Esophagus muscularis mucosa (tissue), 3 donors: ENCODE measurements at regions not wholly inside any gene's neighbourhood (a gene's known extent, or its start where the extent isn't known, plus 50 kb on each side); places are given as distances from the start of the nearest gene placed in this dataset.

Source experiments
- POLR2A ChIP-seq: fragments of 450-650 bp; IDR thresholded peaks from one replicate; pipeline ENCODE4 v1.6.1; 2017; ENCODE audit warnings: antibody characterized with exemption, moderate library complexity, mild to moderate bottlenecking, low read depth
- TF ChIP-seq, protein P1 (sequence below), 3 experiments: fragments of 200-600 bp in 2 of 3; fragments of 450-650 bp in 1 of 3; sonication (generic) in 2 of 3; IDR thresholded peaks; one replicate each; pipeline ENCODE4 v1.5.1; 2017 to 2019; ENCODE audit warnings: antibody characterized with exemption in 3 of 3, mild to moderate bottlenecking in 2 of 3, moderate library complexity in 1 of 3

- TF ChIP-seq, protein P1, sequence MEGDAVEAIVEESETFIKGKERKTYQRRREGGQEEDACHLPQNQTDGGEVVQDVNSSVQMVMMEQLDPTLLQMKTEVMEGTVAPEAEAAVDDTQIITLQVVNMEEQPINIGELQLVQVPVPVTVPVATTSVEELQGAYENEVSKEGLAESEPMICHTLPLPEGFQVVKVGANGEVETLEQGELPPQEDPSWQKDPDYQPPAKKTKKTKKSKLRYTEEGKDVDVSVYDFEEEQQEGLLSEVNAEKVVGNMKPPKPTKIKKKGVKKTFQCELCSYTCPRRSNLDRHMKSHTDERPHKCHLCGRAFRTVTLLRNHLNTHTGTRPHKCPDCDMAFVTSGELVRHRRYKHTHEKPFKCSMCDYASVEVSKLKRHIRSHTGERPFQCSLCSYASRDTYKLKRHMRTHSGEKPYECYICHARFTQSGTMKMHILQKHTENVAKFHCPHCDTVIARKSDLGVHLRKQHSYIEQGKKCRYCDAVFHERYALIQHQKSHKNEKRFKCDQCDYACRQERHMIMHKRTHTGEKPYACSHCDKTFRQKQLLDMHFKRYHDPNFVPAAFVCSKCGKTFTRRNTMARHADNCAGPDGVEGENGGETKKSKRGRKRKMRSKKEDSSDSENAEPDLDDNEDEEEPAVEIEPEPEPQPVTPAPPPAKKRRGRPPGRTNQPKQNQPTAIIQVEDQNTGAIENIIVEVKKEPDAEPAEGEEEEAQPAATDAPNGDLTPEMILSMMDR (IDR thresholded peaks at IDR 0.05) = no peak
- TF ChIP-seq POLR2A = no peak
These were observed 63.1 kb upstream of the ATG10 start for GRCh38 chr5:81908771-81909170.
